ENCODE measurements at regions not wholly inside any gene's neighbourhood (a gene's known extent, or its start where the extent isn't known, plus 50 kb on each side); places are given as distances from the start of the nearest gene placed in this dataset.

DNA sequence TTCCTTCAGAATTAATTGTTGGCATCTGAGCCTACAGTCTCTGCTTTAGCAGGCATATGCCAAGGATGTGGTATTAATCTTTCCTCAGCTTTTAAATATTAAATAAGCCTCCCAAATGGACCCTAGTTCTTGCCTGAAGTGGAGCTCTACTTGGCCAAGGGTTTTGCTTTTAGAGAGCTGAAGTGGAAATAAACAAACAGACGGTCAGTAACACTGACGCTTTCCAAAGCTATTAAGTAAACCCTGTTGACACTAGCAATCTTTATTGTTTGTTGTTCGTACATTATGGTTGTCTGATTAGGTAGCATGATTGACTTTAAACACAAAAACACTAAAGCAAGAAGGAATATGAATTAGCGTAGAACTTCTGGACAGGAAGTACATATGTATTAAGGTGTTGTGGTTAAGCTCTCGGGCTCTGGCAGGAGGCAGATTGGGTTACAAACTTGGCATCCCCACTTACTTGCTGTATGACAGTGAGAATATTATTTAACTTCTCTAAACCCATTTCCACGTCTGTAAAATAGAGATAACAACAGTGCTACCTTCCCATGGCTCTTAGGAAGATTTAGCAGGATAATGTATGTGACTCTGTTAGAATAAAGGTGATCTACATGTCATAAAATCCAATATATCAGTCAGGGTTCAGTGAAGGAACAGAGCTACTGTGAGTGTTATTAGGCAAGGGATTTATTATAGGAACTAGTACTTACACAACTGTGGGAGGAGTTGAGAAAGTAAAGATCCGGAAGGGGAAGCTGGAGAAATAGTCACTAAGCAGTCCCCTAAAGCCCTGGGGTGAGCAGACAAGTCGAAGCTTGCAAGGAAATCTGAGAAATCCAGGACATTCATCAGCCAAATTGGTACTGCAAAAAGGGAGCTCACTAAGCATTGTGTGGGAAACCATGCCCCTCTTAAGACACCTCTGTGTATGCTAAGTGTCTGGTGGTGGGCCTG lies 92.2 kb upstream of the ATF7IP start:
- Histone ChIP-seq H3K4me3 (ENCODE audit: low read depth, low read length) (no peak overlapping the region), H3K36me3 (ENCODE audit: control insufficient read depth, insufficient read depth, low read length) (no peaks in the 10 kb centered on the region), H3K27me3 (ENCODE audit: control insufficient read depth, insufficient read depth, low read length) (no peaks in the 10 kb centered on the region), H3K9me3 (ENCODE audit: control insufficient read depth, insufficient read depth, low read length) (no peaks in the 10 kb centered on the region), H3K9ac (ENCODE audit: low read depth, low read length) (no peak overlapping the region), H3K4me1 (ENCODE audit: control insufficient read depth, insufficient read depth, low read length) (peaks cover 3% of the 10 kb centered on the region)

DNA sequence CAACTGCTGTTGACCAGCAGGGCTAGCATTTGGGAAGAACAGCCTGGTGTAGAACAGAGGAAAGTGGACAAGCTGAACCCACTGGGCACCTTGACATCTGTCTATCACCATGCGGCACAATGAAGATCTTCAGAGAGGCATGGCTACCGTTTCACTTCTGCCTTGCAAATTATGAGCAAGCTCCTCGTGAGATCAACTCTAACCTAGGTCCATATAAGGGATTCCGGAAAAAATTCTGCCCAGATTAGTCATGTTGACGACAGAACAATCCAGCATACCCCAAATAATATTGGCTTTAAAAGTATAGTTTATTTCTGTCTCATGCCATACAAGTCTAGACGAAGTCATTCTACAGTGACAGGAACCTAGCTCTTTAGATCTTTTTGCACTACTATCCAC lies 91.6 kb upstream of the ATF7IP start:
- Histone ChIP-seq H3K4me3 (ENCODE audit: low read depth, low read length) (no peak overlapping the region), H3K4me1 (ENCODE audit: control insufficient read depth, insufficient read depth, low read length) (no peaks in the 10 kb centered on the region), H3K36me3 (ENCODE audit: control insufficient read depth, insufficient read depth, low read length) (no peaks in the 10 kb centered on the region), H3K9me3 (ENCODE audit: control insufficient read depth, insufficient read depth, low read length) (no peaks in the 10 kb centered on the region), H3K9ac (ENCODE audit: low read depth, low read length) (no peak overlapping the region), H3K27me3 (ENCODE audit: control insufficient read depth, insufficient read depth, low read length) (no peaks in the 10 kb centered on the region)

DNA sequence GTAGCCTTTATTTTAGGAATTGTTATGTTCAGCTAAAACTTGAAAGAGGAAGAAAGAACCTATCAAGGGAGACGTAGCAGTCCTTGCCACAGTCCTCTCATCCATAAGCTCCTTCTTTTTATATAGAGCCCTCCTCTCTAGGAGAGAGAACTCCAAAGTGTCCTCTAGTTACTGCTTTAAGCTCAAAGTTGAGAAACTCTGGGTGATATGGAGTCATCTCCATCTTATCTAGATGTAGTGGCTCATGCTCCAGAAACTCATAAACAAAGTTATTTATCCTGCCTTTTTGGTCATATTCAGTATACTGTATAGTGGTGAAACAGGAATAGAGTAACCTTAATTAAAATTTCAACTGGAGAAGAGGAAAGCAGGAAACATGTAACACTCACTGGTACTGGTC lies 90.4 kb upstream of the ATF7IP start:
- Histone ChIP-seq H3K4me1 (ENCODE audit: control insufficient read depth, insufficient read depth, low read length) (no peaks in the 10 kb centered on the region), H3K27me3 (ENCODE audit: control insufficient read depth, insufficient read depth, low read length) (no peaks in the 10 kb centered on the region), H3K4me3 (ENCODE audit: low read depth, low read length) (no peak overlapping the region), H3K9ac (ENCODE audit: low read depth, low read length) (no peak overlapping the region), H3K9me3 (ENCODE audit: control insufficient read depth, insufficient read depth, low read length) (no peaks in the 10 kb centered on the region), H3K36me3 (ENCODE audit: control insufficient read depth, insufficient read depth, low read length) (no peaks in the 10 kb centered on the region)

DNA sequence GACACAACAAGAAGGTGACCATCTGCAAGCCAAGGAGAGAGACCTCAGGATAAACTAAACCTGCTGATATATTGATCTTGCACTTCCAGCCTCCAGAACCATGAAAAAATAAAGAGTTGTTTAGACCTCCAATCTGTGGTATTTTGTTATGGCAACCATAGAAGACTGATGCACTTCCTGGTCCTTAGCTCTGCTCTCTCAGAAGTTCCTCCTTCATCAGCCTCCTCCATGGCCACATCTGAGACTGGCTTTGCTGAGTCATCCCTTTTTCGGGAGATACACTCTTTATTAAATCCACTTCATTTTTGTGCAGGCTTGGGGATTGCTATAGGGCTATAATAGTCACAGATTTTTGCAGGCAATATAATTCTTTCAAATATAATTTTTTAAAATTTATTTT lies 89.6 kb upstream of the ATF7IP start:
- H3K36me3 ChIP-seq (ENCODE audit: control insufficient read depth, insufficient read depth, low read length) = no peaks in the 10 kb centered on the region
- no peak overlapping the region for H3K9ac ChIP-seq (ENCODE audit: low read depth, low read length)
- no peak overlapping the region for H3K4me3 ChIP-seq (ENCODE audit: low read depth, low read length)
- H3K4me1 ChIP-seq (ENCODE audit: control insufficient read depth, insufficient read depth, low read length) = no peaks in the 10 kb centered on the region
- no peaks in the 10 kb centered on the region for H3K9me3 ChIP-seq (ENCODE audit: control insufficient read depth, insufficient read depth, low read length)
- H3K27me3 ChIP-seq (ENCODE audit: control insufficient read depth, insufficient read depth, low read length) = peaks cover 3% of the 10 kb centered on the region

DNA sequence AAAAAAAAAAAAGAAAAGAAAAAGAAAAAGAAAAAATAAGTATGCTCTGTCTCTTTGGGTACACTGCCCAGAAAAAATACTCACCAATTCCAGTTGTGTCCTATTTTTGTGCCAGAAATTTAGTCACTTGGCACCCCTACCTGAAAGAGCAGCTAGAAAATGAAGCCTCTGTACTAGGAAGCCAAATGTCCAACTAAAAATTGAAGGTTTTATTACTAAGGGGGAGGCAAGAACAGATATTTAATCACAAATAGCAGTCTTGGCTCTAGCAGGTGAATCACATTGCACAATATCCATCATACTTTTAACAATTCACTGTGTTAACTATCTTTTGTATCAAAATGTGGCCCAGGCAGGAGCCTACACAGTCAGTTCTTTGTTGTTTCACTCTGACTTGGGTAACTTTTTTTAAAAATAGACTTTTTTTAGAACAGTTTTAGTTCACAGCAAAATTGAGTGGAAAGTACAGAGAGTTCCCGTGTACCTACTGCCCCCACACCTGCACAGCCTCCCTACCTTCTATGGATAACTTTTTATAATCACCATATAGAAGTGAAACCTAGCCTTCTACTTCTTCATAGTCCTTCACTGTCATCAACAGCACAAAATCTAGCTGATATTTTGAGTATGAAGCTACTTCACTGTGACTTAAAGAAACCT lies 87.1 kb upstream of the ATF7IP start:
- no peak overlapping the region for H3K4me3 ChIP-seq (ENCODE audit: low read depth, low read length)
- no peak overlapping the region for H3K9ac ChIP-seq (ENCODE audit: low read depth, low read length)
- H3K4me1 ChIP-seq (ENCODE audit: control insufficient read depth, insufficient read depth, low read length) = peaks cover 10% of the 10 kb centered on the region
- H3K36me3 ChIP-seq (ENCODE audit: control insufficient read depth, insufficient read depth, low read length) = no peaks in the 10 kb centered on the region
- peaks cover 3% of the 10 kb centered on the region for H3K27me3 ChIP-seq (ENCODE audit: control insufficient read depth, insufficient read depth, low read length)
- no peaks in the 10 kb centered on the region for H3K9me3 ChIP-seq (ENCODE audit: control insufficient read depth, insufficient read depth, low read length)

DNA sequence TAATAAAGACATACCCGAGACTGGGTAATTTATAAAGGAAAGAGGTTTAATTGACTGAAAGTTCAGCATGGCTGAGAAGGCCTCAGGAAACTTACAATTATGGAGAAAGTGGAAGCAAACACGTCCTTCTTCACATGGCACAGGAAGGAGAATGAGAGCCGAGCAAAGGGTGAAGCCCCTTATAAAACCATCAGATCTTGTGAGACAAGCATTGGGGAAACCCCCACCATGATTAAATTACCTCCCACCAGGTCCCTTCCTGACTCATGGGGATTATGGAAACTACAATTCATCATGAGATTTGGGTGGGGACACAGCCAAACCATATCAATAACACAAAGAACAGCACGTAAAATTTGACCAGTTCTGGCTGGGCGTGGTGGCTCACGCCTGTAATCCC lies 85.6 kb upstream of the ATF7IP start:
- Histone ChIP-seq H3K4me1 (ENCODE audit: control insufficient read depth, insufficient read depth, low read length) (peaks cover 19% of the 10 kb centered on the region), H3K9me3 (ENCODE audit: control insufficient read depth, insufficient read depth, low read length) (no peaks in the 10 kb centered on the region), H3K9ac (ENCODE audit: low read depth, low read length) (no peak overlapping the region), H3K27me3 (ENCODE audit: control insufficient read depth, insufficient read depth, low read length) (peaks cover 5% of the 10 kb centered on the region), H3K36me3 (ENCODE audit: control insufficient read depth, insufficient read depth, low read length) (no peaks in the 10 kb centered on the region), H3K4me3 (ENCODE audit: low read depth, low read length) (no peak overlapping the region)

DNA sequence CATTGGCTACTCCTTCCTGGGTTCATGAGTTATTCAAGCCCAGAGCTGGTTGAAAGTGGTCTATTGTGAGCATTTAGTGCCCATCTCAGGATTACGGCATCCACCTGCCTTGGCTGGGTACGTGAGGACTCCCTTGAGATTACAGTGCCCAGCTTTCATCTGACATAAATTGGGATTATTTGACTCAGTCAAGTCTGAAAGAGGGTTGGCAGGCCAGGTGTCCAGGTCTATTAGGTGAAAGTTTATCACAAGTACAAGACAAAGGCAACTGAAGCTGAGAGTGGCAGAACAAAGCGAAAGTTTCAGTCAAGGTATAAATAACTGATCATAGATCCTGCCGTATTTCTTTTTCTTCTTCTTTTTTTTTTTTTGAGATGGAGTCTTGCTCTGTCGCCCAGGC lies 84.6 kb upstream of the ATF7IP start:
- Histone ChIP-seq H3K36me3 (ENCODE audit: control insufficient read depth, insufficient read depth, low read length) (no peaks in the 10 kb centered on the region), H3K9ac (ENCODE audit: low read depth, low read length) (no peak overlapping the region), H3K27me3 (ENCODE audit: control insufficient read depth, insufficient read depth, low read length) (peaks cover 7% of the 10 kb centered on the region)

DNA sequence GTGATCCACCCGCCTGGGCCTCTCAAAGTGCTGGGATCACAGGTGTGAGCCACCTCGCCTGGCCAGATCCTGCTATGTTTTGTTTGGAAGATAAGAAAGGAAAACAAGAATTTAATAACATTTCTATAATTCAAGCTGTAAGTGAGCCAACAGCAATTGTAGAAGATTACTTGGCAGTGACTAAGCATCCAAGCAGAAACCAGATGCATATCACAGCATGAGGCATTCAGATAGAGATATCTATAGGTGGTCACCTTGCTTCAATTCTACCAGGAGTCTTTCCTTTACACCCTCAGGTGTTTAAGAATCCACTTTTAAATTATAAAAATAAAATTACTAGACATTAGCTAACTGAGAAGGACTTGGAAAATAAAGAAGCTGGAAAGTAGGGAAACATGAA lies 83.9 kb upstream of the ATF7IP start:
- Histone ChIP-seq H3K9me3 (ENCODE audit: control insufficient read depth, insufficient read depth, low read length) (no peaks in the 10 kb centered on the region), H3K4me3 (ENCODE audit: low read depth, low read length) (no peak overlapping the region), H3K27me3 (ENCODE audit: control insufficient read depth, insufficient read depth, low read length) (peaks cover 10% of the 10 kb centered on the region), H3K36me3 (ENCODE audit: control insufficient read depth, insufficient read depth, low read length) (no peaks in the 10 kb centered on the region), H3K9ac (ENCODE audit: low read depth, low read length) (no peak overlapping the region), H3K4me1 (ENCODE audit: control insufficient read depth, insufficient read depth, low read length) (peaks cover 19% of the 10 kb centered on the region)

More for the DNA sequence above, 84.6 kb upstream of the ATF7IP start:
- Histone ChIP-seq H3K9me3 (ENCODE audit: control insufficient read depth, insufficient read depth, low read length) (no peaks in the 10 kb centered on the region), H3K4me3 (ENCODE audit: low read depth, low read length) (no peak overlapping the region), H3K4me1 (ENCODE audit: control insufficient read depth, insufficient read depth, low read length) (peaks cover 19% of the 10 kb centered on the region)

DNA sequence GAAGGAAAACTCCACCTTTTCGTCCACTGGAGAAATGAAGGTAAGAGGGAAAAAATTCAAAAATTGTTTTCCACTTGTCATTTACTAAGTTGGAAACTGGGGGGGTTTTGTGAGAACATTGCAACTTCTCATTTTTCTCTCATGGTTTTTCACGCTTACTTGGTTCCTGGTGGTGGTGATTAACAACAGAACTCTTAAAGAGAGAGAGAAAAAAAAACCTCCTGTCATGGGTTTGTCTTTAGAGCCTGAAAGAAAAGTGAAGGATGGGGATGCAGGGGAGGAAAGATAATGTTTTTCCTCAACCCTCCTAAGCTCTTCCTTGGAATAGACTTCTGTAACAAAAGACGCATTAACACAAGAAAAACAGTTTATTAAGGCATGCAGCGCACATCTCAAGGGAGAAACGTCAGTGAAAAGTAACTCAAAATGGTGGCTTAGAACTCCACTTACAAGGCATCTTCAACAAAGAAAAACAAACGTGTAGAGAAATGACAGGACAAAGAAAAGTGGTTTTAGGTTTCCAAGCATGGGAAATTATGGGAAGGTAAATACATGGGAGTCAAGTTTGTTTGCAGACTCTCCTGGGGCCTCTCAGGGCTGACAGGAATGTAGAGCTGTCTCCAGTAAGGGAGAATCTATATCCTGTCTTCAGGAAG lies 81.9 kb upstream of the ATF7IP start:
- Histone ChIP-seq H3K27me3 (ENCODE audit: control insufficient read depth, insufficient read depth, low read length) (peaks cover 10% of the 10 kb centered on the region), H3K4me3 (ENCODE audit: low read depth, low read length) (no peak overlapping the region), H3K9me3 (ENCODE audit: control insufficient read depth, insufficient read depth, low read length) (no peaks in the 10 kb centered on the region), H3K9ac (ENCODE audit: low read depth, low read length) (peak overlapping the region; percentile 0), H3K4me1 (ENCODE audit: control insufficient read depth, insufficient read depth, low read length) (peaks cover 19% of the 10 kb centered on the region), H3K36me3 (ENCODE audit: control insufficient read depth, insufficient read depth, low read length) (no peaks in the 10 kb centered on the region)

DNA sequence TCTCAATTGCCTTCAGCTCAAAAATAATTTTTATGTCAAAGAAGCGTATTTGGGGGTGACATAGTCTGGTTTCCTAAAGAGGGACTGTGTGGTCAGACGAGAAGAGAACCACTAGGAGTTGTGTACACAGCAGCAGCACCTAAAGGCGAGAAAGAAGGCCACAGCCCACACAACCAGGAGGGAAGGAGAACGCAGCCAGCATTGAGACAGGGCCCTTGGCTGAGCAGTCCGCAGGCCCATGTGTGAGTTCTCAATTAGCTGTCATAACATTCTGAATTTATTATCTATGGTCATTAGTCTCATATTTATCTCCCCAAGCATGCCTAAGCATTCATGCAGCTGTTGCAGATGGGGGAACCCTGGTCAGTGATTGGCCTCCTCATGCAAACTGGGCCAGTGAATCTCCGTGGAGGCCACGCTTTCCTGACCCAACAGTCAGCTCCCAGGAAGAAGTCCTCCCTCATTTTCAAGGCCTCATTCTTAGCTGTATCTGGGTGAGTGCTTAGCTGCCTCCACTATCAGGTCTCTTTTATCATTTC lies 81.2 kb upstream of the ATF7IP start:
- Histone ChIP-seq H3K9me3 (ENCODE audit: control insufficient read depth, insufficient read depth, low read length) (no peaks in the 10 kb centered on the region), H3K4me1 (ENCODE audit: control insufficient read depth, insufficient read depth, low read length) (peaks cover 19% of the 10 kb centered on the region), H3K27me3 (ENCODE audit: control insufficient read depth, insufficient read depth, low read length) (peaks cover 10% of the 10 kb centered on the region), H3K9ac (ENCODE audit: low read depth, low read length) (peak overlapping the region; percentile 0), H3K36me3 (ENCODE audit: control insufficient read depth, insufficient read depth, low read length) (peaks cover 3% of the 10 kb centered on the region), H3K4me3 (ENCODE audit: low read depth, low read length) (no peak overlapping the region)

DNA sequence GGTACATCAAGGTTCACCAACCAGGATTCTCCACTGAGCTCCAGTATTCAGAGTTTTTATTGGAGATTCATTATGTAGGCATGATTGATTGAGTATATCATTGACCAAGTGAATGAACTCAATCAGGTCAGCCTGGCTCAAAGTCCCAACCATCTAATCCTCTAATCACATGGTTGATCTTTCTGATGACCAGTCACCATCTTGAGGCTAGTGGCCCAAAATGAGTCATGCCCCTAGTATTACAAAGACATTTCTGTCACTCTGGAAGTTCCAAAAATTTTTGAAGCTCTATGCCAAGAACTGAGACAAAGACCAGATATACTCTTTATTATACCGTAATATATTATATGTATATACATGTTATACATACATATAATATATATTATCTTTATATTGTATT lies 75.9 kb upstream of the ATF7IP start:
- no peak overlapping the region for H3K9ac ChIP-seq (ENCODE audit: low read depth, low read length)
- H3K4me3 ChIP-seq (ENCODE audit: low read depth, low read length) = no peak overlapping the region
- H3K27me3 ChIP-seq (ENCODE audit: control insufficient read depth, insufficient read depth, low read length) = peaks cover 5% of the 10 kb centered on the region
- H3K36me3 ChIP-seq (ENCODE audit: control insufficient read depth, insufficient read depth, low read length) = peaks cover 3% of the 10 kb centered on the region
- no peaks in the 10 kb centered on the region for H3K9me3 ChIP-seq (ENCODE audit: control insufficient read depth, insufficient read depth, low read length)
- peaks cover 2% of the 10 kb centered on the region for H3K4me1 ChIP-seq (ENCODE audit: control insufficient read depth, insufficient read depth, low read length)
